ENCODE measurements at regions not wholly inside any gene's neighbourhood (a gene's known extent, or its start where the extent isn't known, plus 50 kb on each side); places are given as distances from the start of the nearest gene placed in this dataset.

DNA sequence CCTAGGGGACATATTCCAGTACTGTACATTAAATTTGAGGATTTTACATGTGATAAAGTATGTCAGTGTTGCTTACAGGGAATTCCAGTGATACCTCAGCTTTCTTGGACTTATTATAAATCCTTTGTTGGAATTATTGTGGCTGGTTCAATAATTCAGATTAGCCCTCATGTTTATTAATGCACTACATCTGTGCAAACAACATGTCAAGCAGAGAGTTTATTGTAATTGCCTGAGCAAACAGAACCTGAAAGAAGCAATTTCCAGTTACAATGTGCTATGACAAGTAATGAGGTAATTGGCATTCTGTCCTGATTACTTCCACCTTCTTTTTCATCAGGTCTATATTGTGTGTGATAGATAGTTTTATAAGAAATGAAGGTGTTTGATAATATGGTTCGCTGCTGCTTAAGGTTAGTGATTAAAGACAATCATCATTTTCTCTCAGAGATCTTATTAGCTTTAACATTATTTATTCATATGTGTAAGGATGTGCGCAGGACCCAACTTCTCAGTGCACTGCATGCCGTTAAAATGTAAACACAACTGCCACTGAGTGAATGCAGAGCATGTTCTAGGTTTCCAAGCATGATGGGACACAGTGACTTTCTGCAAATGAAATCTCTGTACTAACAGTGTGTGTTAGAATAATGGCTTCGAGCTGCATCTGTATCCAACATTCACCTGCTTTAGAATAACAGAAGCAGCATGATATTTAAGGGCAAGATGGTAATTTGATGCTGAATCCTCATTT, 973.7 kb upstream of the POU3F3 start:
- H3K36me3 ChIP-seq: no peaks in the 10 kb centered on the region
- no peak for ATAC-seq (ENCODE audit: insufficient number of reproducible peaks, low FRiP score, low read depth)
- no peaks in the 10 kb centered on the region for H3K9me3 ChIP-seq
- H3K27me3 ChIP-seq (replicated peaks; ENCODE audit: insufficient read depth): no peaks in the 10 kb centered on the region
- H3K27ac ChIP-seq: no peak overlapping the region
- no peaks in the 10 kb centered on the region for H3K4me1 ChIP-seq (ENCODE audit: control insufficient read depth in 1 of 2, low read depth in 2 of 2)
- DNase-seq (ENCODE audit: low spot score): no peak
- TF ChIP-seq, protein P1, sequence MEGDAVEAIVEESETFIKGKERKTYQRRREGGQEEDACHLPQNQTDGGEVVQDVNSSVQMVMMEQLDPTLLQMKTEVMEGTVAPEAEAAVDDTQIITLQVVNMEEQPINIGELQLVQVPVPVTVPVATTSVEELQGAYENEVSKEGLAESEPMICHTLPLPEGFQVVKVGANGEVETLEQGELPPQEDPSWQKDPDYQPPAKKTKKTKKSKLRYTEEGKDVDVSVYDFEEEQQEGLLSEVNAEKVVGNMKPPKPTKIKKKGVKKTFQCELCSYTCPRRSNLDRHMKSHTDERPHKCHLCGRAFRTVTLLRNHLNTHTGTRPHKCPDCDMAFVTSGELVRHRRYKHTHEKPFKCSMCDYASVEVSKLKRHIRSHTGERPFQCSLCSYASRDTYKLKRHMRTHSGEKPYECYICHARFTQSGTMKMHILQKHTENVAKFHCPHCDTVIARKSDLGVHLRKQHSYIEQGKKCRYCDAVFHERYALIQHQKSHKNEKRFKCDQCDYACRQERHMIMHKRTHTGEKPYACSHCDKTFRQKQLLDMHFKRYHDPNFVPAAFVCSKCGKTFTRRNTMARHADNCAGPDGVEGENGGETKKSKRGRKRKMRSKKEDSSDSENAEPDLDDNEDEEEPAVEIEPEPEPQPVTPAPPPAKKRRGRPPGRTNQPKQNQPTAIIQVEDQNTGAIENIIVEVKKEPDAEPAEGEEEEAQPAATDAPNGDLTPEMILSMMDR (IDR thresholded peaks at IDR 0.05): no peak
- no peak overlapping the region for H3K4me3 ChIP-seq

DNA sequence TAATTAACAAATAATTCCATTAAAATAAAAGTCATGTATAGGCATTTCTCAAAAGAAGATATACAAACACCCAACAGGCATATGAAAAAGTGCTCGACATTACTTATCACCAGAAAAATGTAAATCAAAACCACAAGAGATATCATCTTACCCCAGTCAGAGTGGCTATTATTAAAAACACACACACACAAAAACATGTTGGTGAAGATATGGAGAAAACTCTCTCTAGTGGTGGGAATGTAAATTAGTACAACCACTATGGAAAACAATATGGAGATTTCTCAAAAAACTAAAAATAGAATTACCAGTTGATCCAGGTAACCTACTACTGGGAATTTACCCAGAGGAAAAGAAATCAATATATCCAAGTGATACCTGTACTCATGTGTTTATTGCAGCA, 966.3 kb upstream of the POU3F3 start:
- Histone ChIP-seq H3K4me3 (no peak overlapping the region), H3K27me3 (replicated peaks; ENCODE audit: insufficient read depth) (no peaks in the 10 kb centered on the region), H3K27ac (no peak overlapping the region), H3K4me1 (ENCODE audit: control insufficient read depth in 1 of 2, low read depth in 2 of 2) (no peaks in the 10 kb centered on the region), H3K36me3 (no peaks in the 10 kb centered on the region), H3K9me3 (no peaks in the 10 kb centered on the region)
- no peak for ATAC-seq (ENCODE audit: insufficient number of reproducible peaks, low FRiP score, low read depth)
- no peak for DNase-seq (ENCODE audit: low spot score)
- TF ChIP-seq, protein P1 (IDR thresholded peaks at IDR 0.05): no peak

DNA sequence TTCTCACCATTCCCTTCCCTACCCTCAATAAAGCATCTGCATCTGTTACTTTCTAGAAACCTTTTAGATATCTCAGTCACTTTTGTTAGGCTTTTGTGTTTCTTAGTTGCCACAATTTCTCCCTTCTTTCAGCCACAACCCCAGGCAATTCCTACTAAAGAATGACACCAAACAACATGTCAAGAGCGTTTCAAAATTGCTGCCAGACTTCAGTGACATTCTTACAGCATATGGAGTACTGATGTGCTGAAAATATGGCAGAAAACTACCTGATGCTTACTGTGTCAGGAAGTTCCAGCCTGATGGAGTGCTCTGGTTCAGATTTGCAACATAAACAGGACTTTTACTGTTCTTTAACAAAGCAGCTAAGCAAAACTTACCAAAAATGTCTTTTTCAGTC, 957.7 kb upstream of the POU3F3 start:
- no peak overlapping the region for H3K4me3 ChIP-seq
- DNase-seq (ENCODE audit: low spot score) (no peak), ATAC-seq (ENCODE audit: insufficient number of reproducible peaks, low FRiP score, low read depth) (no peak)
- no peaks in the 10 kb centered on the region for H3K27me3 ChIP-seq (replicated peaks; ENCODE audit: insufficient read depth)
- no peaks in the 10 kb centered on the region for H3K4me1 ChIP-seq (ENCODE audit: control insufficient read depth in 1 of 2, low read depth in 2 of 2)
- TF ChIP-seq, protein P1 (IDR thresholded peaks at IDR 0.05): no peak
- H3K9me3 ChIP-seq: no peaks in the 10 kb centered on the region
- H3K27ac ChIP-seq: no peak overlapping the region
- H3K36me3 ChIP-seq: no peaks in the 10 kb centered on the region

DNA sequence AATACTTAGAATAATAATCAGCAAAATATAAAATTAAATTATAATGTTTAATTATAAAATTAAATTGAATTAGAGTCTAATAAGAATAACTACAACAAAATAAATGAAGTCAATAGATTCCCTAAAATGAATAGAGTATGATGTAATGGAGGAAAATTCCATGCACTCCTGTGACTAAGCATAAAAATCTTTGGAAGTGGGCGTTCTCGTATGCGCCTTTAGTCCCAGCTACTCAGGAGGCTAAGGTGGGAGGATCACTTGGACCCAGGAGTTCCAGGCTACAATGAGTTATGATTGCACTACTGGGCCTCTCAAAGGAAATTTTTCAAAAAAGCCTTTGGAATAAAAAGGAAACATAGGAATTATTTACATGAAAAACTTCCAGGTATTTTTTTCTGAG, 955.4 kb upstream of the POU3F3 start:
- Histone ChIP-seq H3K9me3 (no peaks in the 10 kb centered on the region), H3K36me3 (no peaks in the 10 kb centered on the region), H3K27me3 (replicated peaks; ENCODE audit: insufficient read depth) (no peaks in the 10 kb centered on the region), H3K27ac (no peak overlapping the region), H3K4me1 (ENCODE audit: control insufficient read depth in 1 of 2, low read depth in 2 of 2) (no peaks in the 10 kb centered on the region), H3K4me3 (no peak overlapping the region)
- ATAC-seq (ENCODE audit: insufficient number of reproducible peaks, low FRiP score, low read depth) (no peak), DNase-seq (ENCODE audit: low spot score) (no peak)
- TF ChIP-seq, protein P1 (IDR thresholded peaks at IDR 0.05): no peak

DNA sequence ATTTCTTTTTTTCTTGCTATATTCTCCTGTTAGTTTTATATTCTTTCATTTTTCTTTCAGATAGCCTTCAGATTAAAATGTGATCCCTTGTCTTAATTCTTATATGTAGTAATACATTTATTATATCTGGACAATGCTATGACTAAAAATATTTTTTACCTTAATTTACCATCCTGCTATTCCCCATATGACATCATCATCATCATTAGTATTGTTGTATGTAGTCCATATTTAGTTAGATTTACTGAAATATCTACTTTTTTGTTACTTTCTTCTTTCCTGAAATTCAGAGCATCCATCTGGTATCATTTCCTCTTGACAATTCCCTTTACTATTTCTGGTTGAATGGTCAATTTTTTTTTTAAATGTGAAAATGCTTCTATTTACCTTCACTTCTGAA, 951.6 kb upstream of the POU3F3 start:
- ATAC-seq (ENCODE audit: insufficient number of reproducible peaks, low FRiP score, low read depth): no peak
- Histone ChIP-seq H3K27me3 (replicated peaks; ENCODE audit: insufficient read depth) (no peaks in the 10 kb centered on the region), H3K4me3 (no peak overlapping the region), H3K27ac (no peak overlapping the region), H3K9me3 (no peaks in the 10 kb centered on the region), H3K4me1 (ENCODE audit: control insufficient read depth in 1 of 2, low read depth in 2 of 2) (no peaks in the 10 kb centered on the region), H3K36me3 (no peaks in the 10 kb centered on the region)
- no peak for DNase-seq (ENCODE audit: low spot score)
- TF ChIP-seq, protein P1 (IDR thresholded peaks at IDR 0.05): no peak

Measured in thoracic aorta (tissue), 2 donors.